DMS79 (cell line): ENCODE measurements at regions not wholly inside any gene's neighbourhood (a gene's known extent, or its start where the extent isn't known, plus 50 kb on each side); places are given as distances from the start of the nearest gene placed in this dataset.

Source experiments
- DNase-seq: peaks from one replicate; lab custom pipeline; 2025; lab: John Stamatoyannopoulos, UW

- DNase-seq = no peak
Observed at GRCh38 chr3:137204409-137204808, 246.6 kb downstream of the IL20RB start.

- peak; percentile 41 for DNase-seq
Observed at GRCh38 chr3:137205394-137206045, 247.7 kb downstream of the IL20RB start.

- DNase-seq = no peak
Observed at GRCh38 chr3:137207616-137208015, 249.8 kb downstream of the IL20RB start.

GRCh38 chr3:137217733-137218132 lies 259.9 kb downstream of the IL20RB start:
- no peak for DNase-seq

- DNase-seq = peak; percentile 36
Observed at GRCh38 chr3:137219801-137220445, 262.1 kb downstream of the IL20RB start.

- DNase-seq = peak; percentile 85
Observed at GRCh38 chr3:137222736-137223225, 265.0 kb downstream of the IL20RB start.

GRCh38 chr3:137224464-137224863 lies 266.7 kb downstream of the IL20RB start:
- no peak for DNase-seq

- DNase-seq = no peak
Observed at GRCh38 chr3:137242836-137243400, 285.1 kb downstream of the IL20RB start.

- DNase-seq = no peak
Observed at GRCh38 chr3:137246491-137246890, 288.7 kb downstream of the IL20RB start.

- no peak for DNase-seq
Observed at GRCh38 chr3:137249311-137249940, 291.6 kb downstream of the IL20RB start.

- DNase-seq = no peak
Observed at GRCh38 chr3:137259089-137259488, 301.3 kb downstream of the IL20RB start.

GRCh38 chr3:137259701-137260100 lies 301.9 kb downstream of the IL20RB start:
- DNase-seq = no peak

GRCh38 chr3:137264071-137264820 lies 306.5 kb downstream of the IL20RB start:
- DNase-seq = peak; percentile 93

GRCh38 chr3:137264843-137265330 lies 307.1 kb downstream of the IL20RB start:
- DNase-seq = peak; percentile 21

- no peak for DNase-seq
Observed at GRCh38 chr3:137282871-137283270, 325.1 kb downstream of the IL20RB start.

GRCh38 chr3:137285924-137286323 lies 328.1 kb downstream of the IL20RB start:
- no peak for DNase-seq

- DNase-seq = no peak
Observed at GRCh38 chr3:137293086-137293485, 335.3 kb downstream of the IL20RB start.

GRCh38 chr3:137294139-137294538 lies 336.4 kb downstream of the IL20RB start:
- DNase-seq = no peak

- DNase-seq = no peak
Observed at GRCh38 chr3:137294839-137295238, 337.1 kb downstream of the IL20RB start.

GRCh38 chr3:137295336-137295735 lies 337.6 kb downstream of the IL20RB start:
- no peak for DNase-seq

- no peak for DNase-seq
Observed at GRCh38 chr3:137296116-137296515, 338.3 kb downstream of the IL20RB start.

GRCh38 chr3:137297770-137298169 lies 340.0 kb downstream of the IL20RB start:
- DNase-seq = no peak
